ENCODE measurements at regions not wholly inside any gene's neighbourhood (a gene's known extent, or its start where the extent isn't known, plus 50 kb on each side); places are given as distances from the start of the nearest gene placed in this dataset.

GRCh38 chr16:66196770-66197169 is 169.7 kb upstream of the CDH5 start (continued):
- no peak for TF ChIP-seq SP2 (IDR thresholded peaks at IDR 0.05; ENCODE audit: low read length)
- TF ChIP-seq SRF (IDR thresholded peaks at IDR 0.05; ENCODE audit: low read depth, low read length) = no peak
- no peak for TF ChIP-seq YY1 (IDR thresholded peaks at IDR 0.05; ENCODE audit: low read depth, low read length)
- no peak for TF ChIP-seq NANOG (IDR thresholded peaks at IDR 0.05; ENCODE audit: insufficient read depth, low read depth, low read length, poor library complexity, severe bottlenecking)
- TF ChIP-seq ZNF274 (IDR thresholded peaks at IDR 0.05; ENCODE audit: borderline replicate concordance, extremely low read depth, low read length) = no peak
- TF ChIP-seq CHD2 (IDR thresholded peaks at IDR 0.05; ENCODE audit: low read length) = no peak
- no peak for TF ChIP-seq KDM1A (IDR thresholded peaks at IDR 0.05; ENCODE audit: borderline replicate concordance, low read length)
- no peak for TF ChIP-seq RBBP5 (IDR thresholded peaks at IDR 0.05; ENCODE audit: borderline replicate concordance, low read depth, low read length)
- TF ChIP-seq TEAD4 (IDR thresholded peaks at IDR 0.05; ENCODE audit: low read depth, low read length) = no peak
- TF ChIP-seq GTF2F1 (IDR thresholded peaks at IDR 0.05; ENCODE audit: borderline replicate concordance, low read depth, low read length) = no peak
- no peak for TF ChIP-seq KDM5A (IDR thresholded peaks at IDR 0.05; ENCODE audit: low read length)
- no peak for TF ChIP-seq SIN3A (conservative IDR thresholded peaks at IDR 0.05 in 1 of 2, IDR thresholded peaks at IDR 0.05 in 1 of 2; ENCODE audit: low read depth in 1 of 2, low read length in 2 of 2)
- TF ChIP-seq JUN (IDR thresholded peaks at IDR 0.05; ENCODE audit: low read depth, low read length) = no peak
- no peak for TF ChIP-seq CTBP2 (IDR thresholded peaks at IDR 0.05; ENCODE audit: borderline replicate concordance, insufficient read depth, insufficient read length, low read length)
- TF ChIP-seq GABPA (IDR thresholded peaks at IDR 0.05; ENCODE audit: borderline replicate concordance, insufficient read depth, low read length) = no peak
- TF ChIP-seq ATF2 (IDR thresholded peaks at IDR 0.05; ENCODE audit: low read length) = no peak
- no peak for TF ChIP-seq NRF1 (IDR thresholded peaks at IDR 0.05; ENCODE audit: low read depth, low read length)

Measured in H1 (cell line).